ENCODE measurements at regions not wholly inside any gene's neighbourhood (a gene's known extent, or its start where the extent isn't known, plus 50 kb on each side); places are given as distances from the start of the nearest gene placed in this dataset.

DNA sequence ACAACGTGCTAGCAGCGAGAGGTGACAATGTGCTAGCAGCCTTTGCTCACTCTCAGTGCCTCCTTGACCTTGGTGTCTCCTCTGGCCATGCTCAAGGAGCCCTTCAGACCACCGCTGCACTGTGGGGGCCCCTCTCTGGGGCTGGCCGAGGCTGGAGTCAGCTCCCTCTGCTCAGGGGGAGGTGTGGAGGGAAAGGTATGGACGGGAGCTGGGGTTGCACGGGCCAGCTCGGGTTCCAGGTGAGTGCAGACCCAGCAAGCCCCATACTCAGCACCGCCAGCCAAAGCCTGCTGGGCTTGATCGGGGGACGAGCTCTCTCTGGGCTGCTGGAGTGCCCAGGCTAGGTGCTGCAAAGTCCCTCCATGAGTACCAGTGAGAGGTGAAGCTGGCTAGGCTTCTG is 180.2 kb downstream of the TRIM36 start:
- TF ChIP-seq, protein P1, sequence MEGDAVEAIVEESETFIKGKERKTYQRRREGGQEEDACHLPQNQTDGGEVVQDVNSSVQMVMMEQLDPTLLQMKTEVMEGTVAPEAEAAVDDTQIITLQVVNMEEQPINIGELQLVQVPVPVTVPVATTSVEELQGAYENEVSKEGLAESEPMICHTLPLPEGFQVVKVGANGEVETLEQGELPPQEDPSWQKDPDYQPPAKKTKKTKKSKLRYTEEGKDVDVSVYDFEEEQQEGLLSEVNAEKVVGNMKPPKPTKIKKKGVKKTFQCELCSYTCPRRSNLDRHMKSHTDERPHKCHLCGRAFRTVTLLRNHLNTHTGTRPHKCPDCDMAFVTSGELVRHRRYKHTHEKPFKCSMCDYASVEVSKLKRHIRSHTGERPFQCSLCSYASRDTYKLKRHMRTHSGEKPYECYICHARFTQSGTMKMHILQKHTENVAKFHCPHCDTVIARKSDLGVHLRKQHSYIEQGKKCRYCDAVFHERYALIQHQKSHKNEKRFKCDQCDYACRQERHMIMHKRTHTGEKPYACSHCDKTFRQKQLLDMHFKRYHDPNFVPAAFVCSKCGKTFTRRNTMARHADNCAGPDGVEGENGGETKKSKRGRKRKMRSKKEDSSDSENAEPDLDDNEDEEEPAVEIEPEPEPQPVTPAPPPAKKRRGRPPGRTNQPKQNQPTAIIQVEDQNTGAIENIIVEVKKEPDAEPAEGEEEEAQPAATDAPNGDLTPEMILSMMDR (IDR thresholded peaks at IDR 0.05), result no peak
- H3K4me1 ChIP-seq, result no peaks in the 10 kb centered on the region
- ATAC-seq (no peak), DNase-seq (peak in 1 of 6 donors; percentile 45), FAIRE-seq (no peak)
- 49 to 64% methylated on average over 4 to 10 of the region's 10 CpGs for WGBS, 2 donors
- H3K27ac ChIP-seq, result no peak overlapping the region
- no peaks in the 10 kb centered on the region for H3K9me3 ChIP-seq
- H3K27me3 ChIP-seq, result no peaks in the 10 kb centered on the region
- H3K4me3 ChIP-seq, result no peak overlapping the region
- intact Hi-C loops (cut with DNase I), result no loop called here
- no peaks in the 10 kb centered on the region for H3K36me3 ChIP-seq

DNA sequence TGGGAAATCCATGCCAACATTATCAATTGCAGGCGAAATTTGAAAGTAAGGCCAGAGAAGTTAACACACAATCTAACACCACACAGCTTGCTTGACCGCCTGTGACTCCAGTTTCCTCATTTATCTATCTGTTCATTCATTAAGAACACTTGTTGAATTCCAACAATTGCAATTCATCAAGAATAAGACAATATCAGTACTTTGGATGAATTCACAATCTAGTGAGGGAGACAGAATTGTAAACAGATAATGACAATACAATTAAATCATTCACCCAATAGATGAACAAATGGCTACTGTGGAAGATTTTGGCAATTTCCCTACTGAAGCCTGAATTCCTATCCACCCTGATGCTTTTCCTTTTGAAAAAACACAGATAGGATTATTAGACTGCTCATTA is 181.6 kb downstream of the TRIM36 start:
- Histone ChIP-seq H3K9me3 (no peaks in the 10 kb centered on the region), H3K4me3 (no peak overlapping the region), H3K27ac (no peak overlapping the region), H3K36me3 (no peaks in the 10 kb centered on the region), H3K4me1 (no peaks in the 10 kb centered on the region), H3K27me3 (no peaks in the 10 kb centered on the region)
- FAIRE-seq (no peak), ATAC-seq (no peak), DNase-seq (no peak)
- 46 to 70% methylated on average over 2 of the region's 2 CpGs for WGBS, 2 donors
- intact Hi-C loops (cut with DNase I), result no loop called here
- TF ChIP-seq, protein P1 (IDR thresholded peaks at IDR 0.05), result no peak

DNA sequence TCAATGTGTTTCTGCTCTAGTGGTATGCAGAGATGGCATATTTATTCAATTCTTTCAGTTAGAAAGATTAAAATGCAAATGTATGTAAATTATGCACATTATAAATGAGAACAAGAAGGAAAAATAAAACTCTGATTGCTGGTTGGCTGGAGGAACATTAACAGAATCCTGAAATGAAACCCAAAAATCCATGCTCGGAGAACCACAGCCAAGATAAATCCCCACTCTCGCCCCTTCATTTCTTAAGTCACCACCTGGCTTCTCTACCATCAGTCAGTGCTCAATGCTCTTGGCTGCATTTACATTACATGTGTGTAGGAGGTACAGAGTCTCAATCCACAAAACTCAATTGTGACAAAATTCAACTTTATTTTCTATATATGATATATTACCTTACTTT is 184.9 kb downstream of the TRIM36 start:
- no peaks in the 10 kb centered on the region for H3K4me1 ChIP-seq
- H3K4me3 ChIP-seq, result no peak overlapping the region
- ATAC-seq, result no peak
- no peak for DNase-seq
- 87% methylated on average over 2 of the region's 2 CpGs for WGBS, 2 donors
- H3K27me3 ChIP-seq, result no peaks in the 10 kb centered on the region
- no peaks in the 10 kb centered on the region for H3K36me3 ChIP-seq
- FAIRE-seq, result no peak
- no peak overlapping the region for H3K27ac ChIP-seq
- TF ChIP-seq, protein P1 (IDR thresholded peaks at IDR 0.05), result no peak
- intact Hi-C loops (cut with DNase I), result no loop called here
- H3K9me3 ChIP-seq, result no peaks in the 10 kb centered on the region

DNA sequence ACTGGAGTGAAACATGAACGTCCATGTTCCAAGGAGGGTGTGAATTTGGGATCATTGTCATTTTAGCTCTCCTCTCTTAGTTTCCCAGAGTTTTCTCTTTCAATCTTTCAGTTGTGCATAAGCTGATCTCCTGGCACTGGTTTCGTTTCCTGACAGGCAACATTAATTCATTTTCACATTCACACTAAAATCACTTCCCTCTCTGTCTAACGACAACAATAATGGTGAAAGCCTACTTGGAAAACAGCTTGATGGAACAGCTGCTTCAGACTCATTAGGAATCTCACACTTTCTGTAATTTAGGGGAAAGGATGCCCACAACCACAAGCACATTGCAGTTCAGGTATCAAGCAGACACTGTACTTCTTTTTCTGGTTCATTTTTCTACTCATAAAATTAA is 188.6 kb downstream of the TRIM36 start:
- no peak for ATAC-seq
- no peaks in the 10 kb centered on the region for H3K4me1 ChIP-seq
- no peaks in the 10 kb centered on the region for H3K27me3 ChIP-seq
- H3K27ac ChIP-seq, result no peak overlapping the region
- 27 to 41% methylated on average over 3 of the region's 3 CpGs for WGBS, 2 donors
- DNase-seq, result no peak
- TF ChIP-seq, protein P1 (IDR thresholded peaks at IDR 0.05), result no peak
- H3K4me3 ChIP-seq, result no peak overlapping the region
- H3K36me3 ChIP-seq, result no peaks in the 10 kb centered on the region
- no peak for FAIRE-seq
- H3K9me3 ChIP-seq, result no peaks in the 10 kb centered on the region
- intact Hi-C loops (cut with DNase I), result no loop called here

DNA sequence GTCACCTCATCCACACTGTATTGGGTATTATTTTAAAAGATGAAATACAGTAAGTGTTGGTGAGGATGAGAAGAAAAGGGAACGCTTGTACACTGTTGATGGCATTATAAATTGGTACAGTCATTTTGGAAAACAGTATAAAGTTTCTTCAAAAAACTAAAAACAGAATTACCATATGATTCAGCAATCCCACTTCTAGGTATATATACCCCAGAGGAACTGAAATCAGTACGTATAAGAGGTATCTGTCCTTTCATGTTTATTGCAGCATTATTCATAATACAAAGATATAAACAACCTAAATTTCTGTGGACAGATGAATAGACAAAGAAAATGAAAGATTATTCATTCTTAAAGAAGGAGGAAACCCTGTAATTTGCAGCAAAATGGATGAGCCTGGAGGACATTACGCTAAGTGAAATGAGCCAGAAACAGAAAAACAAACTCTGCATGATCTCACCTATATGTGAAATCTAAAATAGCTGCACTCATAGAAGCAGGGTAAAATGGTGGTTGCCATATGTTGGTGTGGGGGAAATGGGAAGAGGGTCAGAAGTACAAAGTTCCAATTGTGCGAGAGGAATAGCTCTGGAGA is 191.6 kb downstream of the TRIM36 start:
- 68 to 80% methylated on average over 4 of the region's 4 CpGs for WGBS, 2 donors
- no peaks in the 10 kb centered on the region for H3K9me3 ChIP-seq
- intact Hi-C loops (cut with DNase I), result no loop called here
- H3K4me1 ChIP-seq, result no peaks in the 10 kb centered on the region
- ATAC-seq (no peak), DNase-seq (no peak), FAIRE-seq (no peak)
- TF ChIP-seq, protein P1 (IDR thresholded peaks at IDR 0.05), result no peak
- H3K27ac ChIP-seq, result no peak overlapping the region
- H3K27me3 ChIP-seq, result no peaks in the 10 kb centered on the region
- no peaks in the 10 kb centered on the region for H3K36me3 ChIP-seq
- H3K4me3 ChIP-seq, result no peak overlapping the region
